Transverse colon (tissue), 3 donors: ENCODE measurements at regions not wholly inside any gene's neighbourhood (a gene's known extent, or its start where the extent isn't known, plus 50 kb on each side); places are given as distances from the start of the nearest gene placed in this dataset.

Experiments
- EP300 ChIP-seq: sonication (generic); formaldehyde crosslinking; IDR thresholded peaks from one replicate; pipeline ENCODE4 v1.6.1; 2017; ENCODE audit warnings: antibody characterized with exemption, low read depth
- POLR2A ChIP-seq: fragments of 450-650 bp; IDR thresholded peaks from one replicate; pipeline ENCODE4 v1.6.1; 2016; ENCODE audit warnings: antibody characterized with exemption, mild to moderate bottlenecking, moderate library complexity
- TF ChIP-seq, protein P1 (sequence below), 5 experiments: fragments of 200-600 bp in 3 of 5; fragments of 450-650 bp in 2 of 5; sonication (generic) in 3 of 5; IDR thresholded peaks; 1 replicate in 2 of 5; 2 replicates in 3 of 5; pipeline ENCODE4 v1.5.1; 2016 to 2017; ENCODE audit warnings: antibody characterized with exemption in 5 of 5, inconsistent platforms in 3 of 5, mild to moderate bottlenecking in 2 of 5, moderate library complexity in 1 of 5

DNA sequence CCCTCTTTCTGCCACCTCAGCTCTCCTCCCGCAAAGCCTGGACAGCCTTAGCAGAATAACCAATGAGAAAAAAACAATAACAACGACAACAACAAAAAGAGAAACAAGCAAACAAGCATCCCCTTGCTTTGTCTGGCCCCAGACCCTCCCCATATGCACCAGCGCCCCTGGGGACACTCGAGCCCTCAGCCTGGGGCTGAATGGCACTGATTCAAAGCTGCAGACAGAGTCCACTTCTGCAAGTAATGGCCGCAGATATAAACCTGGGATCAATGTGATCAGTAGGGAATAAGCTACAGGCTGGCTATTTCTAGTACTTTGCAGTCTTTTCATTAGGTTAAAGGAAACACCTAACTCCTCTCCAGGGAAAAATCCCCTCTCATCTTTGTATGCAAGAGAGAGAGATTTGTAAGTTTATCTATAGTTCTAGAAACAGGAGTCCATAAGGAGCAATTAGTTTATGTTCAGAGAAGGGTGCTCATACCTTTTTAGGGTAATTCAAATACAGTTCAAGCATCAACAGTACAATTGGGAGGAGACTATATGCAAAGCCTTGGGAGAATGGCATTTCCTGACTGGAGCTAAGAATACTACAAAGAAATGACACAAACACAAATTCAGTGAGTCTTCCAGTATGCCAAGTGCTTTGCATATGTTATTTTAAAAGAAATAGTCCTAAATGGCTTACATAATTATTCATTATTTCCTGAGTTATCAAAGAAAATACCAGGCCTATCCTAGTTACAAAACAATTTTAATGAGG, 122.3 kb upstream of the DDX18 start:
- TF ChIP-seq, protein P1, sequence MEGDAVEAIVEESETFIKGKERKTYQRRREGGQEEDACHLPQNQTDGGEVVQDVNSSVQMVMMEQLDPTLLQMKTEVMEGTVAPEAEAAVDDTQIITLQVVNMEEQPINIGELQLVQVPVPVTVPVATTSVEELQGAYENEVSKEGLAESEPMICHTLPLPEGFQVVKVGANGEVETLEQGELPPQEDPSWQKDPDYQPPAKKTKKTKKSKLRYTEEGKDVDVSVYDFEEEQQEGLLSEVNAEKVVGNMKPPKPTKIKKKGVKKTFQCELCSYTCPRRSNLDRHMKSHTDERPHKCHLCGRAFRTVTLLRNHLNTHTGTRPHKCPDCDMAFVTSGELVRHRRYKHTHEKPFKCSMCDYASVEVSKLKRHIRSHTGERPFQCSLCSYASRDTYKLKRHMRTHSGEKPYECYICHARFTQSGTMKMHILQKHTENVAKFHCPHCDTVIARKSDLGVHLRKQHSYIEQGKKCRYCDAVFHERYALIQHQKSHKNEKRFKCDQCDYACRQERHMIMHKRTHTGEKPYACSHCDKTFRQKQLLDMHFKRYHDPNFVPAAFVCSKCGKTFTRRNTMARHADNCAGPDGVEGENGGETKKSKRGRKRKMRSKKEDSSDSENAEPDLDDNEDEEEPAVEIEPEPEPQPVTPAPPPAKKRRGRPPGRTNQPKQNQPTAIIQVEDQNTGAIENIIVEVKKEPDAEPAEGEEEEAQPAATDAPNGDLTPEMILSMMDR (IDR thresholded peaks at IDR 0.05): no peak
- TF ChIP-seq EP300 (no peak), POLR2A (no peak)
